Ovary (tissue), 7 donors: ENCODE measurements at regions not wholly inside any gene's neighbourhood (a gene's known extent, or its start where the extent isn't known, plus 50 kb on each side); places are given as distances from the start of the nearest gene placed in this dataset.

ENCODE experiments used
- DNase-seq, 5 donors: peaks; one replicate each; pipeline ENCODE4 v3.0.0-alpha.2; 2019 to 2020
- H3K27ac ChIP-seq, 2 donors: fragments of 200-600 bp; one replicate each; pipeline versions ENCODE4 v1.5.1 to v1.8.0; 2019 to 2022
- H3K27me3 ChIP-seq: fragments of 200-600 bp; one replicate; pipeline ENCODE4 v1.8.0; 2022
- H3K36me3 ChIP-seq: fragments of 200-600 bp; sonication (generic); one replicate; pipeline ENCODE4 v1.5.1; 2019
- H3K4me1 ChIP-seq: one replicate; pipeline ENCODE4 v1.8.1; 2013; ENCODE audit warnings: mild to moderate bottlenecking, moderate library complexity; ENCODE audit not compliant: insufficient read depth
- H3K4me3 ChIP-seq: fragments of 200-600 bp; sonication (generic); one replicate; pipeline ENCODE4 v1.5.1; 2017
- H3K9me3 ChIP-seq, 2 donors: fragments of 200-600 bp in 1 of 2; sonication (generic) in 1 of 2; one replicate each; pipeline versions ENCODE4 v1.5.1 to v1.8.1; 2013 to 2019; ENCODE audit warnings: mild to moderate bottlenecking in 1 of 2, moderate library complexity in 1 of 2
- EP300 ChIP-seq: sonication (generic); formaldehyde crosslinking; IDR thresholded peaks from one replicate; pipeline ENCODE4 v1.6.1; 2017; ENCODE audit warnings: antibody characterized with exemption
- POLR2A ChIP-seq: fragments of 450-650 bp; IDR thresholded peaks from one replicate; pipeline ENCODE4 v1.6.1; 2017; ENCODE audit warnings: antibody characterized with exemption, mild to moderate bottlenecking, moderate library complexity
- WGBS, 3 donors: extraction: QIAGEN DNeasy Blood & Tissue Kit in 1 of 3; methylation state at CpG; one replicate each; pipeline versions ENCODE4 v1.1.5 to v1.1.7; 2013 to 2017; 5-methylcytosine and 5-hydroxymethylcytosine counted together
- intact Hi-C, 4 donors: fragments of 100-400 bp; cut with DNase I; formaldehyde crosslinking; loops; one replicate each; pipeline versions ENCODE4 v1.11.0 to v1.15.1; 2022 to 2023
- TF ChIP-seq, protein P1 (sequence below), 3 donors: fragments of 450-650 bp in 2 of 3; fragments of 200-600 bp in 1 of 3; IDR thresholded peaks; one replicate each; pipeline versions ENCODE4 v1.5.1 to v1.8.0; 2016 to 2022; ENCODE audit warnings: antibody characterized with exemption in 3 of 3, mild to moderate bottlenecking in 1 of 3
- donor health status: DM: no; HTN: no; CAD: no; lungs with moderate emphysema.
- donor health status: DM: no; HTN: no; CAD: no.
- donor health status: Bipolar disorder and iron deficiency.
- donor health status: DM: no; HTN: no; CAD: no.
- donor health status: DM: yes; HTN: yes; CAD: no.

DNA sequence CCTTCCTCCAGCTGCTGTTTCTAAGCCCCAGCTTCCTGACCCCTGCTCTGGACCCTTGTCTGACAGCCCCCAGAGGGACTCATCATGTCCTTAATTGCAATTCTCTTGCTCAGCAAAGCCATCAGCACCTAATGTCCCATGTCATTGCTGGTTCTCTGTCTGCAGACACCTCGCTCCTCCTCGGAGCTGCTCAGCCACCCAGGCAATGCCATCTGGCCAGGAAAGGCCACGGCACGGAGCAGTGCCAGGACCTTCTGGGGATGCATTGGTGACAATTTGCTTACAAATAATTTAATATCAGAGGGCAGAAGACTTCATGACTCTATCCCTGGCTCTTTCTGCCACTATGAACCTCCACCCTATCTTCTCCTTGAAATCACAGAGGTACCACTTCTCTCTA lies 107.0 kb upstream of the THY1 start:
- no peak for DNase-seq
- WGBS, 3 donors = 40 to 72% (median 72%) methylated on average over 4 of the region's 4 CpGs

DNA sequence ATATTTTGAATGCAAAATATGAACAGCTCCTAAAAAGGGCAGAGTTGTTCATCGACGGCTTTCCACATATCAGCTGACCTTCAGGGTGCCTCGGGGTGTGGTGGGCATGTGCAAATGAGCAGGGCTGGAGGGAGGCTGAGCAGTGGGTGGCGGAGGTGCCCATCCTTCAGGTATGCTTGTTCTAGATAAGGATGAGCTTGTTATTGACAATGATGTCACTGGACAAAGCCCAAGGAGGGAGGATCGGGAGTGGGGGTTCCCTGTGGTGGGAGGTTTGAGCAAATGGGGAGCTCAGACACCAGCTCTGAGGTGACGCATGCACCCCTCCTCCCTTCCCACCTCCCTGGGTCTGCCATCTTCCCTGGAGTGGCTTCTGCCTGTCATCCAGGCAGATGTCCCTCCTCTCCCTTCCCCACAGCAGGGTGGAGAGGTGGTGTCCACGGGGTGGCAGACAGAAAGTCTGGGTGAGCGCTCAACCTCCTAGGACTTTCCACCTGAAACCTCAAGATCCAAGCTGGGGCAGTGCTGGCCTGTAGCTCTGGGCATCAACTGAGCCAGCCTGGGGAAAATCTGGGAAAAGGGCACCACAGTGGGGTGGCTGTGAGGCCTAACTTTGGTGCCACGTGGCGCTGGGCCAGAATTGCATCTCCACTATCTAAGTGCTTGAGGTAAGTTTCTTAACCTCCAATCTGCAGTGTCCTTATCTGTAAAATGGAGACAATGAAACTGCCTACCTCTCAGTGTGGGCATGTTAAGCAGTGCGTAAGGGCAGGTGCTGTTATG lies 106.3 kb upstream of the THY1 start:
- Histone ChIP-seq H3K4me3 (no peak overlapping the region), H3K4me1 (no peaks in the 10 kb centered on the region), H3K27ac (no peak overlapping the region), H3K27me3 (no peaks in the 10 kb centered on the region), H3K36me3 (no peaks in the 10 kb centered on the region), H3K9me3 (no peaks in the 10 kb centered on the region)
- 68 to 79% (median 72%) methylated on average over 11 of the region's 11 CpGs for WGBS, 3 donors
- intact Hi-C loops = no loop called here
- no peak for DNase-seq
- no peak for TF ChIP-seq POLR2A
- TF ChIP-seq, protein P1, sequence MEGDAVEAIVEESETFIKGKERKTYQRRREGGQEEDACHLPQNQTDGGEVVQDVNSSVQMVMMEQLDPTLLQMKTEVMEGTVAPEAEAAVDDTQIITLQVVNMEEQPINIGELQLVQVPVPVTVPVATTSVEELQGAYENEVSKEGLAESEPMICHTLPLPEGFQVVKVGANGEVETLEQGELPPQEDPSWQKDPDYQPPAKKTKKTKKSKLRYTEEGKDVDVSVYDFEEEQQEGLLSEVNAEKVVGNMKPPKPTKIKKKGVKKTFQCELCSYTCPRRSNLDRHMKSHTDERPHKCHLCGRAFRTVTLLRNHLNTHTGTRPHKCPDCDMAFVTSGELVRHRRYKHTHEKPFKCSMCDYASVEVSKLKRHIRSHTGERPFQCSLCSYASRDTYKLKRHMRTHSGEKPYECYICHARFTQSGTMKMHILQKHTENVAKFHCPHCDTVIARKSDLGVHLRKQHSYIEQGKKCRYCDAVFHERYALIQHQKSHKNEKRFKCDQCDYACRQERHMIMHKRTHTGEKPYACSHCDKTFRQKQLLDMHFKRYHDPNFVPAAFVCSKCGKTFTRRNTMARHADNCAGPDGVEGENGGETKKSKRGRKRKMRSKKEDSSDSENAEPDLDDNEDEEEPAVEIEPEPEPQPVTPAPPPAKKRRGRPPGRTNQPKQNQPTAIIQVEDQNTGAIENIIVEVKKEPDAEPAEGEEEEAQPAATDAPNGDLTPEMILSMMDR (IDR thresholded peaks at IDR 0.05) = no peak
- TF ChIP-seq EP300 = no peak

More for the DNA sequence above, 107.0 kb upstream of the THY1 start:
- Histone ChIP-seq H3K27me3 (no peaks in the 10 kb centered on the region), H3K36me3 (no peaks in the 10 kb centered on the region), H3K27ac (no peak overlapping the region), H3K4me1 (no peaks in the 10 kb centered on the region), H3K4me3 (no peak overlapping the region), H3K9me3 (no peaks in the 10 kb centered on the region)
- TF ChIP-seq, protein P1 (IDR thresholded peaks at IDR 0.05) = no peak
- TF ChIP-seq POLR2A (no peak), EP300 (no peak)
- intact Hi-C loops = no loop called here

DNA sequence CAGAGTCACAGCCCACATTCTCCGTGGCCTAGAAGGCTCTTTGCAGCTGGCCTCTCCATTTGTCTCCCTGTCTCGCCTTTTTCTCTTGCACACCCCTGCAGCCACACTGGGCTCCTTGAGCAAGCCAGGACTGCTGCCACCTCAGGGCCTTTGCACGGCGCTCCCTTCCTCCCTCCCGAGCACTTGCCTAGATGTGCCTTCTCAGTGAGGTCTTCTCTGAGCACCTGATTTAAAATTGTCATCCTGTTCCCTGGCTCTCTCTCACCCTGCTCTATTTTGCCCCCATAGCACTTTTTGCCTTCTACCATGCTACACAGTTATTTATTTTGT lies 102.9 kb upstream of the THY1 start:
- TF ChIP-seq, protein P1 (IDR thresholded peaks at IDR 0.05) = no peak
- TF ChIP-seq EP300 (no peak), POLR2A (no peak)
- WGBS, 3 donors = 87 to 90% (median 89%) methylated on average over 5 of the region's 5 CpGs
- no peak for DNase-seq
- intact Hi-C loops = no loop called here
- no peaks in the 10 kb centered on the region for H3K9me3 ChIP-seq
- no peak overlapping the region for H3K4me3 ChIP-seq
- no peak overlapping the region for H3K27ac ChIP-seq
- H3K36me3 ChIP-seq = no peaks in the 10 kb centered on the region
- H3K27me3 ChIP-seq = no peaks in the 10 kb centered on the region
- no peaks in the 10 kb centered on the region for H3K4me1 ChIP-seq

DNA sequence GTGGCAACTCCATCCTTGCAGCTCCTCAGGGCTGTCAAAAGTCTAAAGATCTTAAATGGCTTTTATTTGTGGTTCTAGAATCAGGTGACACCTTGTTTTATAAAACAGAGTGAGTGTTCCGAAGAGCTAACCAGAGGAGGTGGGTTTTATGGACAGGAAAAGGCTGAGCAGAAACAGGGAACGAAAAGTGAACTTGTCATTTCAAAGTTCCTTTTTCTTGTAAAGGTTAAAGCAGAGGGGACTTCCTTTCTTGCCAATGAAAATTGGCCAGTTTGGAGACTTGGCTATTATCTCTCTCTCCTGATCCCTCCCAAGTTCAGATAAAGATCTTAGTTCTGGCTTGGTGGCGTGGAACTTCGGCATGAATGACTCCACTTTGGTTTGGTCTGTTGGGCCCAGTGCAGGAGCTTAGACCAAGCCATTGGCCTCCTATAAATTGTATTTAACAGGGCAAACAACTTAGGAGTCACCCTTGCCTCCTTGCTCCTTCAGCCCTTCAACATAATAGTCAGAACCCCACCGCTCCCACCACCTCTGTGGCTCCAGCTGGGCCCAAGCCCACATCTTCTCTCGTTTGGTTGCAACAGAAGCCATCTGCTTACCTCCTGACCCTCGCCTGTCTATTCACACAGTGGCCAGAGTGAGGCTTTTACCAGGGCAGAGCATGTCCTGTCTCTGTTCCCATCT lies 102.4 kb upstream of the THY1 start:
- intact Hi-C loops = no loop called here
- Histone ChIP-seq H3K27ac (no peak overlapping the region), H3K4me3 (no peak overlapping the region), H3K9me3 (no peaks in the 10 kb centered on the region), H3K4me1 (no peaks in the 10 kb centered on the region), H3K36me3 (no peaks in the 10 kb centered on the region), H3K27me3 (no peaks in the 10 kb centered on the region)
- TF ChIP-seq, protein P1 (IDR thresholded peaks at IDR 0.05) = no peak
- no peak for TF ChIP-seq EP300
- no peak for TF ChIP-seq POLR2A
- WGBS, 3 donors = 60 to 72% (median 71%) methylated on average over 6 to 7 of the region's 7 CpGs
- DNase-seq = no peak
